ENCODE measurements at regions not wholly inside any gene's neighbourhood (a gene's known extent, or its start where the extent isn't known, plus 50 kb on each side); places are given as distances from the start of the nearest gene placed in this dataset.

- TF ChIP-seq JUN (IDR thresholded peaks at IDR 0.05; ENCODE audit: borderline replicate concordance, insufficient read depth, insufficient read length, low read depth) (no peak), CTCF (IDR thresholded peaks at IDR 0.05; ENCODE audit: extremely low read depth in 1 of 2, insufficient read depth in 1 of 2, low read depth in 1 of 2, low read length in 2 of 2) (no peak), MAX (IDR thresholded peaks at IDR 0.05; ENCODE audit: insufficient read depth, insufficient read length) (no peak), GATA2 (IDR thresholded peaks at IDR 0.05; ENCODE audit: insufficient read depth, insufficient read length, low read depth, low read length) (no peak), MYC (IDR thresholded peaks at IDR 0.05; ENCODE audit: low read depth, low read length) (no peak), POLR2A (IDR thresholded peaks at IDR 0.05; ENCODE audit: low read depth, low read length) (no peak)
- Histone ChIP-seq H3K27me3 (ENCODE audit: control insufficient read depth in 2 of 2, insufficient read depth in 2 of 2, low read length in 2 of 2) (no peaks in the 10 kb centered on the region), H3K27ac (ENCODE audit: insufficient read depth, low read depth, low read length) (no peak overlapping the region), H3K9ac (replicated peaks; ENCODE audit: extremely low read depth, insufficient read depth, low read length) (no peak overlapping the region), H3K9me3 (replicated peaks; ENCODE audit: control insufficient read depth, insufficient read depth, low read length) (no peaks in the 10 kb centered on the region), H4K20me1 (replicated peaks; ENCODE audit: control insufficient read depth, extremely low read depth, insufficient read depth, low read length) (no peaks in the 10 kb centered on the region), H2AFZ (ENCODE audit: low read depth, low read length) (no peak overlapping the region), H3K79me2 (ENCODE audit: control insufficient read depth, insufficient read depth, low read length) (no peaks in the 10 kb centered on the region), H3K4me2 (ENCODE audit: insufficient read depth, low read length) (no peak overlapping the region), H3K36me3 (ENCODE audit: control insufficient read depth in 2 of 2, extremely low read depth in 1 of 2, insufficient read depth in 2 of 2, low read length in 2 of 2) (no peaks in the 10 kb centered on the region), H3K4me1 (ENCODE audit: control insufficient read depth, extremely low read depth, insufficient read depth, low read length) (no peaks in the 10 kb centered on the region), H3K9me1 (replicated peaks; ENCODE audit: control insufficient read depth, extremely low read depth, insufficient read depth, low read length) (no peaks in the 10 kb centered on the region), H3K4me3 (replicated peaks in 1 of 3; ENCODE audit: insufficient read depth in 1 of 3, low read depth in 1 of 3, low read length in 3 of 3) (no peak overlapping the region)
- FAIRE-seq (no peak), DNase-seq (ENCODE audit: low read depth, low spot score) (no peak)
- intact Hi-C loops (cut with micrococcal nuclease) (no loop called here), dilution Hi-C loops (cut with MboI; ENCODE audit: extremely low pct_ligation_motif_present, low sequenced_read_pairs) (no loop called here)
- CTCF ChIA-PET = no interaction called here
- BruUV-seq (replicated peaks) = no TSS peak
- POLR2A ChIA-PET = no interaction called here
Measured at GRCh38 chr9:80784647-80785046, 904.7 kb downstream of the TLE1 start.

- no peaks in the 10 kb centered on the region for H3K79me2 ChIP-seq (ENCODE audit: control insufficient read depth, insufficient read depth, low read length)
- BruUV-seq (replicated peaks) = no TSS peak
Measured at GRCh38 chr9:80775971-80776370, 913.4 kb downstream of the TLE1 start.

More at GRCh38 chr9:80775971-80776370, 913.4 kb downstream of the TLE1 start:
- no peak for FAIRE-seq
- Histone ChIP-seq H3K36me3 (ENCODE audit: control insufficient read depth in 2 of 2, extremely low read depth in 1 of 2, insufficient read depth in 2 of 2, low read length in 2 of 2) (no peaks in the 10 kb centered on the region), H3K9me1 (replicated peaks; ENCODE audit: control insufficient read depth, extremely low read depth, insufficient read depth, low read length) (no peaks in the 10 kb centered on the region), H3K4me3 (replicated peaks in 1 of 3; ENCODE audit: insufficient read depth in 1 of 3, low read depth in 1 of 3, low read length in 3 of 3) (no peak overlapping the region), H3K4me1 (ENCODE audit: control insufficient read depth, extremely low read depth, insufficient read depth, low read length) (no peaks in the 10 kb centered on the region), H3K27ac (ENCODE audit: insufficient read depth, low read depth, low read length) (no peak overlapping the region), H3K9me3 (replicated peaks; ENCODE audit: control insufficient read depth, insufficient read depth, low read length) (no peaks in the 10 kb centered on the region), H3K9ac (replicated peaks; ENCODE audit: extremely low read depth, insufficient read depth, low read length) (no peak overlapping the region), H2AFZ (ENCODE audit: low read depth, low read length) (no peak overlapping the region), H4K20me1 (replicated peaks; ENCODE audit: control insufficient read depth, extremely low read depth, insufficient read depth, low read length) (no peaks in the 10 kb centered on the region), H3K27me3 (ENCODE audit: control insufficient read depth in 2 of 2, insufficient read depth in 2 of 2, low read length in 2 of 2) (no peaks in the 10 kb centered on the region), H3K4me2 (ENCODE audit: insufficient read depth, low read length) (no peak overlapping the region)
- ChIA-PET CTCF (no interaction called here), POLR2A (no interaction called here)
- TF ChIP-seq MAX (IDR thresholded peaks at IDR 0.05; ENCODE audit: insufficient read depth, insufficient read length) (no peak), GATA2 (IDR thresholded peaks at IDR 0.05; ENCODE audit: insufficient read depth, insufficient read length, low read depth, low read length) (no peak), MYC (IDR thresholded peaks at IDR 0.05; ENCODE audit: low read depth, low read length) (no peak), CTCF (IDR thresholded peaks at IDR 0.05; ENCODE audit: extremely low read depth in 1 of 2, insufficient read depth in 1 of 2, low read depth in 1 of 2, low read length in 2 of 2) (no peak), FOS (IDR thresholded peaks at IDR 0.05; ENCODE audit: borderline replicate concordance, insufficient read depth, low read length) (no peak), JUN (IDR thresholded peaks at IDR 0.05; ENCODE audit: borderline replicate concordance, insufficient read depth, insufficient read length, low read depth) (no peak), EZH2 (IDR thresholded peaks at IDR 0.05; ENCODE audit: borderline replicate concordance, low read depth, low read length, severe bottlenecking) (no peak), POLR2AphosphoS5 (IDR thresholded peaks at IDR 0.05; ENCODE audit: insufficient read depth, low read depth, low read length) (no peak), POLR2A (IDR thresholded peaks at IDR 0.05; ENCODE audit: low read depth, low read length) (no peak)
- dilution Hi-C loops (cut with MboI; ENCODE audit: extremely low pct_ligation_motif_present, low sequenced_read_pairs) (no loop called here), intact Hi-C loops (cut with micrococcal nuclease) (no loop called here)
- DNase-seq (ENCODE audit: low read depth, low spot score) = no peak
